ENCODE measurements at regions not wholly inside any gene's neighbourhood (a gene's known extent, or its start where the extent isn't known, plus 50 kb on each side); places are given as distances from the start of the nearest gene placed in this dataset.
"Not testable (repeated sequence)": the region's sequence is repeated elsewhere in the genome, so short reads cannot be mapped to it uniquely, and the experiment has no call there.

- DNase-seq, result no peak
- H3K27me3 ChIP-seq (replicated peaks), result no peaks in the 10 kb centered on the region
- H3K36me3 ChIP-seq (replicated peaks), result no peaks in the 10 kb centered on the region
- H3K27ac ChIP-seq, result no peak overlapping the region
- in situ Hi-C loops (cut with HindIII; ENCODE audit: low pct_ligation_motif_present, low sequenced_read_pairs), result no loop called here
- no peak for TF ChIP-seq CTCF (IDR thresholded peaks at IDR 0.05; ENCODE audit: low read depth, low read length, missing control alignments)
- H3K4me3 ChIP-seq (ENCODE audit: low read depth, low read length), result no peak overlapping the region
Measured at GRCh38 chr2:217597681-217598080, 405.1 kb downstream of the TNS1 start.

GRCh38 chr2:217597145-217597544 is 405.6 kb downstream of the TNS1 start:
- DNase-seq, result no peak
- in situ Hi-C loops (cut with HindIII; ENCODE audit: low pct_ligation_motif_present, low sequenced_read_pairs), result no loop called here
- TF ChIP-seq CTCF (IDR thresholded peaks at IDR 0.05; ENCODE audit: low read depth, low read length, missing control alignments), result no peak
- H3K36me3 ChIP-seq (replicated peaks), result no peaks in the 10 kb centered on the region
- H3K27ac ChIP-seq, result no peak overlapping the region
- H3K4me3 ChIP-seq (ENCODE audit: low read depth, low read length), result no peak overlapping the region
- H3K27me3 ChIP-seq (replicated peaks), result no peaks in the 10 kb centered on the region

GRCh38 chr2:217593732-217594131 is 409.1 kb downstream of the TNS1 start:
- Histone ChIP-seq H3K36me3 (replicated peaks) (no peaks in the 10 kb centered on the region), H3K27me3 (replicated peaks) (no peaks in the 10 kb centered on the region), H3K4me3 (ENCODE audit: low read depth, low read length) (no peak overlapping the region), H3K27ac (no peak overlapping the region)
- in situ Hi-C loops (cut with HindIII; ENCODE audit: low pct_ligation_motif_present, low sequenced_read_pairs), result no loop called here
- DNase-seq, result no peak
- no peak for TF ChIP-seq CTCF (IDR thresholded peaks at IDR 0.05; ENCODE audit: low read depth, low read length, missing control alignments)

- in situ Hi-C loops (cut with HindIII; ENCODE audit: low pct_ligation_motif_present, low sequenced_read_pairs), result no loop called here
Measured at GRCh38 chr2:217588266-217588665, 414.5 kb downstream of the TNS1 start.

GRCh38 chr2:217585362-217585761 is 417.4 kb downstream of the TNS1 start:
- H3K27ac ChIP-seq, result no peak overlapping the region
- in situ Hi-C loops (cut with HindIII; ENCODE audit: low pct_ligation_motif_present, low sequenced_read_pairs), result no loop called here
- TF ChIP-seq CTCF (IDR thresholded peaks at IDR 0.05; ENCODE audit: low read depth, low read length, missing control alignments), result no peak
- no peak overlapping the region for H3K4me3 ChIP-seq (ENCODE audit: low read depth, low read length)
- no peak for DNase-seq
- H3K36me3 ChIP-seq (replicated peaks), result no peaks in the 10 kb centered on the region
- no peaks in the 10 kb centered on the region for H3K27me3 ChIP-seq (replicated peaks)

More at GRCh38 chr2:217588266-217588665, 414.5 kb downstream of the TNS1 start:
- Histone ChIP-seq H3K36me3 (replicated peaks) (no peaks in the 10 kb centered on the region), H3K27ac (no peak overlapping the region), H3K4me3 (ENCODE audit: low read depth, low read length) (no peak overlapping the region), H3K27me3 (replicated peaks) (no peaks in the 10 kb centered on the region)
- TF ChIP-seq CTCF (IDR thresholded peaks at IDR 0.05; ENCODE audit: low read depth, low read length, missing control alignments), result no peak
- no peak for DNase-seq

- DNase-seq; in situ Hi-C loops (cut with HindIII; ENCODE audit: low pct_ligation_motif_present, low sequenced_read_pairs); H3K36me3 ChIP-seq (replicated peaks); H3K4me3 ChIP-seq (ENCODE audit: low read depth, low read length); H3K27ac ChIP-seq; H3K27me3 ChIP-seq (replicated peaks): not testable (repeated sequence)
Measured at GRCh38 chr2:217580407-217580806, 422.4 kb downstream of the TNS1 start.

Measured in brain microvascular endothelial cell (primary cell).